ENCODE measurements at regions not wholly inside any gene's neighbourhood (a gene's known extent, or its start where the extent isn't known, plus 50 kb on each side); places are given as distances from the start of the nearest gene placed in this dataset.

- TF ChIP-seq CTCF (conservative IDR thresholded peaks at IDR 0.05; ENCODE audit: low read depth, low read length) (no peak), RAD21 (IDR thresholded peaks at IDR 0.05; ENCODE audit: low read length) (no peak), POLR2A (IDR thresholded peaks at IDR 0.05; ENCODE audit: low read depth, low read length) (no peak), SMC3 (IDR thresholded peaks at IDR 0.05; ENCODE audit: low read depth, low read length) (no peak), CEBPB (IDR thresholded peaks at IDR 0.05; ENCODE audit: low read depth, low read length) (no peak), BHLHE40 (IDR thresholded peaks at IDR 0.05; ENCODE audit: low read depth, low read length) (no peak), NFE2L2 (IDR thresholded peaks at IDR 0.05; ENCODE audit: low read depth, low read length) (no peak), MXI1 (IDR thresholded peaks at IDR 0.05; ENCODE audit: borderline replicate concordance, low read depth, low read length) (no peak)
These were observed 310.9 kb upstream of the RBFOX1 start for GRCh38 chr16:7021653-7022275.
